MM.1S (cell line): ENCODE measurements at regions not wholly inside any gene's neighbourhood (a gene's known extent, or its start where the extent isn't known, plus 50 kb on each side); places are given as distances from the start of the nearest gene placed in this dataset.

ENCODE experiments used
- DNase-seq: peaks from one replicate; pipeline ENCODE4 v3.0.0-alpha.2; 2015
- H2AFZ ChIP-seq: fragments of 300-600 bp; sonication (generic); 2 replicates; pipeline ENCODE4 v1.6.0; 2016; ENCODE audit warnings: antibody characterized with exemption, low read length
- H3F3A ChIP-seq: fragments of 300-600 bp; sonication (generic); 2 replicates; pipeline ENCODE4 v1.6.1; 2016; ENCODE audit warnings: mild to moderate bottlenecking, antibody characterized with exemption, low read length, moderate library complexity, mixed read lengths; ENCODE audit not compliant: insufficient read depth
- H3K27ac ChIP-seq: fragments of 300-600 bp; sonication (generic); 2 replicates; pipeline ENCODE4 v1.5.1; 2016; ENCODE audit warnings: mild to moderate bottlenecking, low read length
- H3K27me3 ChIP-seq: fragments of 300-600 bp; sonication (generic); replicated peaks from 2 replicates; pipeline ENCODE4 v1.6.0; 2016; ENCODE audit warnings: low read length; ENCODE audit not compliant: insufficient read depth
- H3K36me3 ChIP-seq: fragments of 300-600 bp; sonication (generic); replicated peaks from 2 replicates; pipeline ENCODE4 v1.6.1; 2016; ENCODE audit warnings: mild to moderate bottlenecking, low read length, mixed read lengths; ENCODE audit not compliant: insufficient read depth
- H3K4me1 ChIP-seq: fragments of 300-600 bp; sonication (generic); 2 replicates; pipeline ENCODE4 v1.6.1; 2016; ENCODE audit warnings: low read length, mixed read lengths
- H3K4me2 ChIP-seq: fragments of 300-600 bp; sonication (generic); 2 replicates; pipeline ENCODE4 v1.6.0; 2016; ENCODE audit warnings: low read depth, low read length
- H3K4me3 ChIP-seq: fragments of 300-600 bp; sonication (generic); 2 replicates; pipeline ENCODE4 v1.5.1; 2016; ENCODE audit warnings: low read length, mixed read lengths
- H3K79me2 ChIP-seq: fragments of 300-600 bp; sonication (generic); 2 replicates; pipeline ENCODE4 v1.6.1; 2016; ENCODE audit warnings: mixed run types, low read length, mixed read lengths
- H3K9ac ChIP-seq: fragments of 300-600 bp; sonication (generic); 2 replicates; pipeline ENCODE4 v1.6.1; 2016; ENCODE audit warnings: low read length, mixed read lengths
- H3K9me2 ChIP-seq: fragments of 300-600 bp; sonication (generic); replicated peaks from 2 replicates; pipeline ENCODE4 v1.6.1; 2016; ENCODE audit warnings: mild to moderate bottlenecking, low read length, mixed read lengths; ENCODE audit not compliant: insufficient read depth
- H3K9me3 ChIP-seq: fragments of 300-600 bp; sonication (generic); replicated peaks from 2 replicates; pipeline ENCODE4 v1.6.1; 2016; ENCODE audit warnings: mild to moderate bottlenecking, low read length, mixed read lengths; ENCODE audit not compliant: insufficient read depth
- H4K20me1 ChIP-seq: fragments of 300-600 bp; sonication (generic); 2 replicates; pipeline ENCODE4 v1.6.1; 2016; ENCODE audit warnings: mild to moderate bottlenecking, low read length, moderate library complexity, mixed read lengths; ENCODE audit not compliant: insufficient read depth
- EZH2 ChIP-seq: fragments of 300-600 bp; sonication (generic); optimal IDR thresholded peaks from 2 replicates; pipeline ENCODE3; 2017; ENCODE audit warnings: low read depth, mild to moderate bottlenecking, antibody characterized with exemption, low read length, mixed read lengths
- EZH2phosphoT487 ChIP-seq: fragments of 300-600 bp; sonication (generic); IDR thresholded peaks from 2 replicates; pipeline ENCODE4 v1.6.1; 2018; ENCODE audit warnings: antibody characterized with exemption, low read length
- TF ChIP-seq, protein P1 (sequence below): fragments of 300-600 bp; sonication (generic); IDR thresholded peaks from 2 replicates; pipeline ENCODE4 v1.5.1; 2016; ENCODE audit warnings: antibody characterized with exemption, low read length, mixed read lengths

DNA sequence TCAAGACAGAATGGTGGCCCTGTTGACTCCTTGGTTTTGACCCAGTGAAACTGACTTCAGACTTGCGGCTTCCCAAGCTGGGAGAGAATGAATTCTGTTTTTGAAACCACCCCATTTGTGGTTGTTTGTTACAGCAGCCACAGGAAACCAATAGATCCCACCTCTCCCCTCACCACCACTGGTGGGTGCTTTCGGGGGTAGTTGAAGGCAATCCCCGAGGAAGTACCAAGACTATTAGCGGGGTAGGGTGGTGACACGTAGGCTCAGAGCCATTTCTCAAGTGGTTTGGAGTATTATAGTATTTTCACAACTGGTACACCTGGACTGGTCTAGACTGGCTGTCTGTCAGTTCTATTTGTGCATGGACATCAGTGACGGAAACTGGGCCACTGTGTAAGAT, 189.1 kb upstream of the RBPJ start:
- Histone ChIP-seq H3K9me2 (no peaks in the 10 kb centered on the region), H3F3A (no peaks in the 10 kb centered on the region), H3K4me2 (no peak overlapping the region), H3K27ac (no peak overlapping the region), H3K4me3 (no peak overlapping the region), H4K20me1 (no peaks in the 10 kb centered on the region), H3K9me3 (no peaks in the 10 kb centered on the region), H3K79me2 (no peaks in the 10 kb centered on the region), H3K9ac (no peak overlapping the region), H3K36me3 (no peaks in the 10 kb centered on the region), H3K4me1 (no peaks in the 10 kb centered on the region), H2AFZ (no peak overlapping the region), H3K27me3 (no peaks in the 10 kb centered on the region)
- DNase-seq: no peak
- TF ChIP-seq EZH2phosphoT487 (no peak), EZH2 (no peak)
- TF ChIP-seq, protein P1, sequence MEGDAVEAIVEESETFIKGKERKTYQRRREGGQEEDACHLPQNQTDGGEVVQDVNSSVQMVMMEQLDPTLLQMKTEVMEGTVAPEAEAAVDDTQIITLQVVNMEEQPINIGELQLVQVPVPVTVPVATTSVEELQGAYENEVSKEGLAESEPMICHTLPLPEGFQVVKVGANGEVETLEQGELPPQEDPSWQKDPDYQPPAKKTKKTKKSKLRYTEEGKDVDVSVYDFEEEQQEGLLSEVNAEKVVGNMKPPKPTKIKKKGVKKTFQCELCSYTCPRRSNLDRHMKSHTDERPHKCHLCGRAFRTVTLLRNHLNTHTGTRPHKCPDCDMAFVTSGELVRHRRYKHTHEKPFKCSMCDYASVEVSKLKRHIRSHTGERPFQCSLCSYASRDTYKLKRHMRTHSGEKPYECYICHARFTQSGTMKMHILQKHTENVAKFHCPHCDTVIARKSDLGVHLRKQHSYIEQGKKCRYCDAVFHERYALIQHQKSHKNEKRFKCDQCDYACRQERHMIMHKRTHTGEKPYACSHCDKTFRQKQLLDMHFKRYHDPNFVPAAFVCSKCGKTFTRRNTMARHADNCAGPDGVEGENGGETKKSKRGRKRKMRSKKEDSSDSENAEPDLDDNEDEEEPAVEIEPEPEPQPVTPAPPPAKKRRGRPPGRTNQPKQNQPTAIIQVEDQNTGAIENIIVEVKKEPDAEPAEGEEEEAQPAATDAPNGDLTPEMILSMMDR: no peak

DNA sequence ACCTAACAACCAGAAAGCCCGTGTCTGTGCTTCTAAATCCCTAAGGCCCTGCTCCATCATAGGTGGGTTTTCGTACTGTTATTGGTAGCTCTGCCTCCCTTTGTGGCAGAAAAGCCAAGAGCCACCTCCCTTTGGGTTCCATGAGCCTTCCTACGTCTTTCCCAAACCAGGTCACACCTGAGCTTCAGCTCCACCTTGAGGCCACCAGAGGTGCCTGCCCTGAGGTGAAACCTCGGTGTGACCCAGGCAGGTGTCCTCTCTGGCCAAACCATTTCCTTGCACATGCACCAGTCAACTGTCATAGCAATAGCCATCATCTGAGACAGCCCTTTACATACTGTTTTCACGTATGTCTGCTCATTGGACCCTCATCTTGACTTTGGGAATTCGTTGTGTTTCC, 188.0 kb upstream of the RBPJ start:
- H2AFZ ChIP-seq: no peak overlapping the region
- no peaks in the 10 kb centered on the region for H4K20me1 ChIP-seq
- H3K4me1 ChIP-seq: no peaks in the 10 kb centered on the region
- H3K9me2 ChIP-seq: no peaks in the 10 kb centered on the region
- DNase-seq: no peak
- H3K9me3 ChIP-seq: no peaks in the 10 kb centered on the region
- no peaks in the 10 kb centered on the region for H3F3A ChIP-seq
- no peak overlapping the region for H3K4me2 ChIP-seq
- H3K27ac ChIP-seq: no peak overlapping the region
- no peaks in the 10 kb centered on the region for H3K79me2 ChIP-seq
- no peak overlapping the region for H3K4me3 ChIP-seq
- TF ChIP-seq EZH2phosphoT487 (no peak), EZH2 (no peak)
- TF ChIP-seq, protein P1: no peak; the same call in 1 of the 2 replicates
- H3K27me3 ChIP-seq: no peaks in the 10 kb centered on the region
- no peak overlapping the region for H3K9ac ChIP-seq
- no peaks in the 10 kb centered on the region for H3K36me3 ChIP-seq

DNA sequence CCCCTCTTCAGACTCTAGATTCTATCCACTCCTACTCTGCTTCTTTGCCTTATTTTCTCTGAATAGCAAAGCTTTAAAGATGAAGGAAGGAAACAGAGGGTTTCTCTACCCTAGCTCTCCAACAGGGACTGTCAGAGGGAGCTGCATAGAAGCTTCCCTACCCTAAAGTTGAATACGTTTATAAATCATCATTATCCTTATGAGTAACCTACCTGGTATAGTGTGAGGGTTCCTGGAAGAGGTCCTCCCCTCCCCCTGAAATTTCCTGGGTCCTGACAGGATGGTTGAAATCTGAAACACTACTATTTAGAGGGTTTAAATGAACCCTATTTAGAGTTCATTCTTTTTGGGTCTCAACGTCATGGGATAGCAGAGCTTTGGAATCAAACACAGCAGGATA, 187.0 kb upstream of the RBPJ start:
- H3K4me2 ChIP-seq: no peak overlapping the region
- no peaks in the 10 kb centered on the region for H4K20me1 ChIP-seq
- no peak overlapping the region for H3K9ac ChIP-seq
- H3K4me1 ChIP-seq: no peaks in the 10 kb centered on the region
- H3K36me3 ChIP-seq: no peaks in the 10 kb centered on the region
- H3K9me3 ChIP-seq: no peaks in the 10 kb centered on the region
- DNase-seq: no peak
- no peaks in the 10 kb centered on the region for H3K27me3 ChIP-seq
- no peak overlapping the region for H2AFZ ChIP-seq
- H3F3A ChIP-seq: no peaks in the 10 kb centered on the region
- H3K79me2 ChIP-seq: no peaks in the 10 kb centered on the region
- H3K27ac ChIP-seq: no peak overlapping the region
- H3K4me3 ChIP-seq: no peak overlapping the region
- TF ChIP-seq EZH2phosphoT487 (no peak), EZH2 (no peak)
- TF ChIP-seq, protein P1: no peak
- H3K9me2 ChIP-seq: no peaks in the 10 kb centered on the region
